HepG2 (cell line): ENCODE measurements at regions not wholly inside any gene's neighbourhood (a gene's known extent, or its start where the extent isn't known, plus 50 kb on each side); places are given as distances from the start of the nearest gene placed in this dataset.

ENCODE experiments used
- ATAC-seq: fragments of 200-7000 bp; cut with Tn5 transposase; 3 replicates; pipeline ENCODE4 v1.9.1; 2020; ENCODE audit warnings: mild to moderate bottlenecking, moderate library complexity
- BruUV-seq: library from RNA; stranded (reverse); fragments of 400-500 nt; replicated peaks from 2 replicates; lab custom pipeline; 2021; lab: Mats Ljungman, UMichigan
- CTCF ChIA-PET: fragments of 300-600 bp; formaldehyde crosslinking; extraction: SDS; loops from one replicate; lab custom pipeline; 2021; ENCODE audit warnings: low total read pairs, inconsistent platforms, low intra/inter-chr PET ratio; lab: Yijun Ruan, JAX
- POLR2A ChIA-PET: fragments of 350-600 bp; sonication (Branson Sonifier 250); formaldehyde crosslinking; loops from one replicate; lab custom pipeline; 2020; ENCODE audit warnings: antibody characterized with exemption, inconsistent platforms; lab: Yijun Ruan, JAX
- DNase-seq: peaks from one replicate; pipeline ENCODE4 v3.0.0-alpha.2; 2015; ENCODE audit warnings: low spot score
- FAIRE-seq: peaks from 3 replicates; lab custom pipeline; 2011; peaks lifted over from hg19 to GRCh38; lab: Jason Lieb, UNC
- H2AFZ ChIP-seq: one replicate; pipeline ENCODE4 v1.6.1; 2011; ENCODE audit warnings: low read length, inconsistent platforms
- H3K27ac ChIP-seq: fragments of 300-600 bp; 3 replicates; pipeline ENCODE4 v1.8.0; 2011; ENCODE audit warnings: mixed run types, mild to moderate bottlenecking, mixed read lengths, low read length, inconsistent platforms; ENCODE audit not compliant: insufficient read depth; ENCODE audit errors: extremely low read length
- H3K27me3 ChIP-seq, 2 experiments: fragments of 200-600 bp in 1 of 2; 2 replicates in 1 of 2; 3 replicates in 1 of 2; pipeline versions ENCODE4 v1.6.0 to v1.8.0; 2011; ENCODE audit warnings: low read length in 2 of 2, mild to moderate bottlenecking in 2 of 2, moderate library complexity in 2 of 2, inconsistent platforms in 1 of 2; ENCODE audit not compliant: insufficient read depth in 2 of 2, control insufficient read depth in 1 of 2
- H3K36me3 ChIP-seq, 2 experiments: fragments of 200-600 bp in 1 of 2; replicated peaks in 1 of 2; 2 replicates in 1 of 2; 3 replicates in 1 of 2; pipeline versions ENCODE4 v1.5.1 to v1.8.0; 2011; ENCODE audit warnings: low read length in 2 of 2, inconsistent platforms in 1 of 2; ENCODE audit not compliant: insufficient read depth in 2 of 2, control insufficient read depth in 1 of 2
- H3K4me1 ChIP-seq: 2 replicates; pipeline ENCODE4 v1.5.1; 2012; ENCODE audit warnings: low read length, inconsistent platforms; ENCODE audit not compliant: insufficient read depth
- H3K4me2 ChIP-seq: 2 replicates; pipeline ENCODE4 v1.6.0; 2011; ENCODE audit warnings: low read depth, low read length, inconsistent platforms
- H3K4me3 ChIP-seq, 3 experiments: fragments of 200-600 bp in 1 of 3; sonication (generic), shearing (Covaris generic) in 1 of 3; replicated peaks in 1 of 3; 2 replicates each; pipeline ENCODE4 v1.5.1; 2011 to 2016; ENCODE audit warnings: low read length in 3 of 3, inconsistent platforms in 2 of 3, low read depth in 2 of 3, mild to moderate bottlenecking in 2 of 3, control low read depth in 1 of 3, mixed read lengths in 1 of 3; ENCODE audit not compliant: insufficient read depth in 1 of 3
- H3K79me2 ChIP-seq: one replicate; pipeline ENCODE4 v1.6.1; 2011; ENCODE audit warnings: low read length, inconsistent platforms; ENCODE audit not compliant: insufficient read depth
- H3K9ac ChIP-seq: 2 replicates; pipeline ENCODE4 v1.6.0; 2011; ENCODE audit warnings: mild to moderate bottlenecking, low read depth, low read length, inconsistent platforms; ENCODE audit not compliant: insufficient read depth
- H3K9me3 ChIP-seq: 2 replicates; pipeline ENCODE4 v1.5.1; 2012; ENCODE audit warnings: mild to moderate bottlenecking, low read length
- H4K20me1 ChIP-seq: 2 replicates; pipeline ENCODE4 v1.6.0; 2011; ENCODE audit warnings: inconsistent platforms, mild to moderate bottlenecking, low read length, moderate library complexity; ENCODE audit not compliant: insufficient read depth
- CEBPZ ChIP-seq: IDR thresholded peaks from 2 replicates; pipeline ENCODE4 v1.6.1; 2012; ENCODE audit warnings: low read length, improper control_type of control experiment
- FOXK2 ChIP-seq: fragments of 450-650 bp; IDR thresholded peaks from 2 replicates; pipeline ENCODE4 v1.6.1; 2016
- KMT2B ChIP-seq: IDR thresholded peaks from 2 replicates; pipeline ENCODE4 v1.6.1; 2016; ENCODE audit warnings: missing genetic modification reagents, missing compliant biosample characterization
- MAX ChIP-seq: IDR thresholded peaks from 2 replicates; pipeline ENCODE4 v1.6.1; 2012; ENCODE audit warnings: inconsistent platforms
- SIN3B ChIP-seq: fragments of 150-350 bp; IDR thresholded peaks from 2 replicates; pipeline ENCODE4 v1.6.1; 2014; ENCODE audit warnings: low read length
- SNAI1 ChIP-seq: sonication (generic); formaldehyde crosslinking; IDR thresholded peaks from 2 replicates; pipeline ENCODE4 v1.5.0; 2020; ENCODE audit warnings: mild to moderate bottlenecking, missing genetic modification reagents, borderline replicate concordance
- TCF7L2 ChIP-seq: IDR thresholded peaks from 2 replicates; pipeline ENCODE4 v1.6.1; 2011; ENCODE audit warnings: mild to moderate bottlenecking, low read depth, low read length, moderate library complexity
- TFDP2 ChIP-seq: sonication (generic); formaldehyde crosslinking; IDR thresholded peaks from 2 replicates; pipeline ENCODE4 v1.4.0; 2020; ENCODE audit warnings: missing genetic modification reagents
- ZKSCAN8 ChIP-seq: IDR thresholded peaks from 2 replicates; pipeline ENCODE4 v1.6.1; 2016; ENCODE audit warnings: borderline replicate concordance, missing genetic modification reagents, missing compliant biosample characterization
- ZNF121 ChIP-seq: sonication (generic); formaldehyde crosslinking; IDR thresholded peaks from 2 replicates; pipeline ENCODE4 v1.5.0; 2020; ENCODE audit warnings: mild to moderate bottlenecking, missing genetic modification reagents
- ZNF235 ChIP-seq: sonication (generic); formaldehyde crosslinking; IDR thresholded peaks from 2 replicates; pipeline ENCODE4 v1.8.1; 2023; ENCODE audit warnings: mild to moderate bottlenecking, missing genetic modification reagents, borderline replicate concordance
- ZNF281 ChIP-seq: sonication (generic); formaldehyde crosslinking; IDR thresholded peaks from 2 replicates; pipeline ENCODE4 v1.4.0; 2020; ENCODE audit warnings: missing genetic modification reagents, borderline replicate concordance
- ZNF34 ChIP-seq: sonication (generic); formaldehyde crosslinking; IDR thresholded peaks from 2 replicates; pipeline ENCODE4 v1.4.0; 2020; ENCODE audit warnings: mild to moderate bottlenecking, missing genetic modification reagents, borderline replicate concordance
- ZNF547 ChIP-seq: sonication (generic); formaldehyde crosslinking; IDR thresholded peaks from 2 replicates; pipeline ENCODE4 v1.5.1; 2020; ENCODE audit warnings: mild to moderate bottlenecking, missing genetic modification reagents
- ZNF639 ChIP-seq: conservative IDR thresholded peaks from 2 replicates; pipeline ENCODE4 v1.6.1; 2018; ENCODE audit warnings: missing genetic modification reagents
- WGBS: methylation state at CpG from one replicate; pipeline ENCODE4 v1.1.6; 2017; ENCODE audit warnings: low lambda C conversion rate; 5-methylcytosine and 5-hydroxymethylcytosine counted together
- in situ Hi-C: cut with HindIII; loops from 2 replicates; pipeline ENCODE4 v1.10.0; 2017; ENCODE audit warnings: low pct_unique_long_range_greater_than_20kb; ENCODE audit not compliant: extremely low pct_ligation_motif_present
- intact Hi-C: fragments of 100-400 bp; cut with micrococcal nuclease; formaldehyde crosslinking; loops from one replicate; pipeline ENCODE4 v1.10.0; 2022; ENCODE audit not compliant: unreplicated experiment

DNA sequence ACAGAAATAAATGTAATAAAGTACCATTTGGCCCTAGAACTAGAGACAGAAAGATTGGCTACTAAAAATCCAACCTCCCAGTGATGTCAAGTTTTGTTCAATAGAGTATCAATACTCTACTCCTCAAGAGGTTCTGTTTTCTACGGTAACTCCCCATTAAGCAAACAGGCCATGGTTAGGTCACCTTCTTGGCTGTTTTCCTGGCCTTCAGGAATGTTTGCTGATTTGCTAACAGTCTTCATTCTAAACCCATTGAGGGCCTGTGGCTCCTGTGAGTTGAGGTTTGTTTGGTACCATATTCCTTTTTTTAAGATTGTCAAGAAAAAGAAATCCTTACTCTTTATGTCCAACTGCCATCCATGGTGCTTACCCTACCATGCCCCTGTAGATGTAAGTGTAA is 1022.0 kb upstream of the TMEM132C start:
- ATAC-seq (no peak), DNase-seq (no peak), FAIRE-seq (no peak)
- in situ Hi-C loops (no loop called here), intact Hi-C loops (no loop called here)
- Histone ChIP-seq H3K27ac (no peak overlapping the region), H2AFZ (no peak overlapping the region), H4K20me1 (no peaks in the 10 kb centered on the region), H3K4me1 (no peaks in the 10 kb centered on the region), H3K27me3 (no peaks in the 10 kb centered on the region), H3K4me3 (no peak overlapping the region), H3K36me3 (no peaks in the 10 kb centered on the region), H3K9me3 (peaks cover 61% of the 10 kb centered on the region), H3K4me2 (no peak overlapping the region), H3K79me2 (no peaks in the 10 kb centered on the region), H3K9ac (no peak overlapping the region)
- ChIA-PET POLR2A (no interaction called here), CTCF (no interaction called here)
- no TSS peak for BruUV-seq
- WGBS, result no CpG with 5 or more reads among the region's 1 CpG
- no peak for TF ChIP-seq ZNF121
- no peak for TF ChIP-seq ZNF235
- no peak for TF ChIP-seq ZNF34 (CRISPR knock-in tag)
- TF ChIP-seq FOXK2, result no peak
- no peak for TF ChIP-seq KMT2B (CRISPR knock-in tag)
- TF ChIP-seq ZKSCAN8 (CRISPR knock-in tag), result no peak
- TF ChIP-seq ZNF281 (CRISPR knock-in tag), result no peak
- no peak for TF ChIP-seq SNAI1 (CRISPR knock-in tag)
- TF ChIP-seq MAX, result no peak
- TF ChIP-seq TCF7L2, result no peak
- TF ChIP-seq ZNF639 (CRISPR knock-in tag), result no peak
- TF ChIP-seq SIN3B, result no peak
- TF ChIP-seq ZNF547 (CRISPR knock-in tag), result no peak
- no peak for TF ChIP-seq TFDP2 (CRISPR knock-in tag)
- no peak for TF ChIP-seq CEBPZ
